Coronary artery (tissue), 2 donors: ENCODE measurements at regions not wholly inside any gene's neighbourhood (a gene's known extent, or its start where the extent isn't known, plus 50 kb on each side); places are given as distances from the start of the nearest gene placed in this dataset.

Source experiments
- DNase-seq: peaks from one replicate; pipeline ENCODE4 v3.0.0-alpha.2; 2017; ENCODE audit warnings: low spot score
- H3K27ac ChIP-seq, 2 donors: fragments of 200-600 bp; sonication (generic); one replicate each; pipeline ENCODE4 v1.5.1; 2016 to 2019
- H3K4me3 ChIP-seq: fragments of 200-600 bp; sonication (generic); 2 replicates; pipeline ENCODE4 v1.5.1; 2016; ENCODE audit warnings: mild to moderate bottlenecking, moderate library complexity
- CTCF ChIP-seq: fragments of 200-600 bp; sonication (generic); IDR thresholded peaks from one replicate; pipeline ENCODE4 v1.5.1; 2019; ENCODE audit warnings: antibody characterized with exemption

- Histone ChIP-seq H3K4me3 (no peak overlapping the region), H3K27ac (no peak overlapping the region)
- TF ChIP-seq CTCF: no peak
- DNase-seq: no peak
Measured at GRCh38 chr6:126716032-126716431, 376.1 kb downstream of the CENPW start.

GRCh38 chr6:126716826-126717509, 377.1 kb downstream of the CENPW start:
- no peak overlapping the region for H3K27ac ChIP-seq
- no peak for TF ChIP-seq CTCF
- DNase-seq: no peak
- H3K4me3 ChIP-seq: no peak overlapping the region

GRCh38 chr6:126718600-126719327, 378.8 kb downstream of the CENPW start:
- H3K27ac ChIP-seq: no peak overlapping the region
- DNase-seq: no peak
- H3K4me3 ChIP-seq: no peak overlapping the region
- TF ChIP-seq CTCF: no peak

- TF ChIP-seq CTCF: no peak
- no peak overlapping the region for H3K27ac ChIP-seq
- H3K4me3 ChIP-seq: no peak overlapping the region
- no peak for DNase-seq
Measured at GRCh38 chr6:126720304-126720703, 380.4 kb downstream of the CENPW start.

- Histone ChIP-seq H3K4me3 (no peak overlapping the region), H3K27ac (no peak overlapping the region)
- no peak for TF ChIP-seq CTCF
- no peak for DNase-seq
Measured at GRCh38 chr6:126721581-126722160, 381.8 kb downstream of the CENPW start.

GRCh38 chr6:126722411-126722810, 382.5 kb downstream of the CENPW start:
- Histone ChIP-seq H3K4me3 (no peak overlapping the region), H3K27ac (no peak overlapping the region)
- no peak for DNase-seq
- TF ChIP-seq CTCF: no peak
